Activated CD8-positive, alpha-beta T cell treated with anti-CD3 and anti-CD28 coated beads for 36 hours (primary cell): ENCODE measurements at regions not wholly inside any gene's neighbourhood (a gene's known extent, or its start where the extent isn't known, plus 50 kb on each side); places are given as distances from the start of the nearest gene placed in this dataset.
"Not testable (repeated sequence)": the region's sequence is repeated elsewhere in the genome, so short reads cannot be mapped to it uniquely, and the experiment has no call there.

Source experiments
- ATAC-seq: fragments of 200-7000 bp; cut with Tn5 transposase; one replicate; pipeline ENCODE4 v1.10.0; 2021; ENCODE audit warnings: mild to moderate bottlenecking, moderate library complexity
- CTCF ChIA-PET: fragments of 350-600 bp; sonication (Branson Sonifier 250); formaldehyde crosslinking; loops from one replicate; lab custom pipeline; 2021; ENCODE audit warnings: antibody characterized with exemption; lab: Charles Lee
- POLR2A ChIA-PET: fragments of 350-600 bp; sonication (Branson Sonifier 250); formaldehyde crosslinking; loops from one replicate; lab custom pipeline; 2021; ENCODE audit warnings: antibody characterized with exemption; lab: Charles Lee
- DNase-seq: peaks from one replicate; pipeline ENCODE4 v3.0.0-alpha.2; 2020
- H3K27ac Mint-ChIP-seq: one replicate; pipeline ENCODE4 v1.8.0; 2021; ENCODE audit warnings: mild to moderate bottlenecking, mixed read lengths
- H3K27me3 Mint-ChIP-seq: one replicate; pipeline ENCODE4 v1.8.0; 2021; ENCODE audit warnings: mixed read lengths
- H3K36me3 Mint-ChIP-seq: one replicate; pipeline ENCODE4 v1.8.0; 2021; ENCODE audit warnings: low read depth, mixed read lengths
- H3K4me1 Mint-ChIP-seq: one replicate; pipeline ENCODE4 v1.8.0; 2021; ENCODE audit warnings: low read depth, mixed read lengths
- H3K4me3 Mint-ChIP-seq: one replicate; pipeline ENCODE4 v1.8.0; 2021; ENCODE audit warnings: mild to moderate bottlenecking, moderate library complexity, mixed read lengths
- H3K9me3 Mint-ChIP-seq: one replicate; pipeline ENCODE4 v1.8.0; 2021; ENCODE audit warnings: mixed read lengths
- intact Hi-C: fragments of 100-400 bp; cut with micrococcal nuclease; formaldehyde crosslinking; loops from one replicate; pipeline ENCODE4 v1.10.0; 2022
- TF ChIP-seq, protein P1 (sequence below): fragments of 200-600 bp; IDR thresholded peaks from one replicate; pipeline ENCODE4 v1.8.0; 2022; ENCODE audit warnings: antibody characterized with exemption, mild to moderate bottlenecking

DNA sequence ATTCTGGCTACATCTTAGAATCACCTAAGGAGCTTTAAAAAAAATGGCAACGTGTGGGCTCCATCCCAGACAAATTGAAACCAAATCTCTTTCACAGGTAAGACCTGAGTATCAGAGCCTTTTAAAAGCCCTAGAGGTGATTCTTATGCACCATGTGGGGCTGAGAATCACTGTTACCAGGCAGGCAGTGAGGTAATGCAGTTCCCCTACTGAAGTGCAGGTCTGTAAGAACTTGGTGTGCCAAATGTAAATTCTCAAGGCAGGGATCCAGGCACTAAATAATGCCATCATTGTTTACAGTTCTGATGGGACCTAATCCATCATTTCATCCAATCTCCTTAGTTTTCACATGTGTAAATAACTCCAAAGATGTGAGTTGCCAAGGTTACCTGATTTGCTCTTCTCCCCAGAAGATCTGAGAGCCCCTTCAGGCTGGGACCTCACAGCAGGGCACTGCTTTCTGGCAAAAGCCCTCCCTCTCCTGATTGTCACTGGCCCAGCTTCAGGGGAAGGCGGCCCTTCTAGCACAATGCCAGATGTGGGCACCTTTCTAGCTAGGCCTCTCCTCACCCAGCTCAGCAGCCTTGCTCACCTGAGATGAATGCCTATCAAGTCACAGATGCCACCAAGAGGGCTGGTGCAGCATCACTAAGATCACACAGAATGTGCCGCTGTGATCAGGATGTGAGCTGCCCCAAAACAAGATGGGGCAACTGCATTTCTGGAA, 73.6 kb upstream of the RGPD5 start:
- ChIA-PET CTCF (no interaction called here), POLR2A (no interaction called here)
- intact Hi-C loops = no loop called here
- TF ChIP-seq, protein P1, sequence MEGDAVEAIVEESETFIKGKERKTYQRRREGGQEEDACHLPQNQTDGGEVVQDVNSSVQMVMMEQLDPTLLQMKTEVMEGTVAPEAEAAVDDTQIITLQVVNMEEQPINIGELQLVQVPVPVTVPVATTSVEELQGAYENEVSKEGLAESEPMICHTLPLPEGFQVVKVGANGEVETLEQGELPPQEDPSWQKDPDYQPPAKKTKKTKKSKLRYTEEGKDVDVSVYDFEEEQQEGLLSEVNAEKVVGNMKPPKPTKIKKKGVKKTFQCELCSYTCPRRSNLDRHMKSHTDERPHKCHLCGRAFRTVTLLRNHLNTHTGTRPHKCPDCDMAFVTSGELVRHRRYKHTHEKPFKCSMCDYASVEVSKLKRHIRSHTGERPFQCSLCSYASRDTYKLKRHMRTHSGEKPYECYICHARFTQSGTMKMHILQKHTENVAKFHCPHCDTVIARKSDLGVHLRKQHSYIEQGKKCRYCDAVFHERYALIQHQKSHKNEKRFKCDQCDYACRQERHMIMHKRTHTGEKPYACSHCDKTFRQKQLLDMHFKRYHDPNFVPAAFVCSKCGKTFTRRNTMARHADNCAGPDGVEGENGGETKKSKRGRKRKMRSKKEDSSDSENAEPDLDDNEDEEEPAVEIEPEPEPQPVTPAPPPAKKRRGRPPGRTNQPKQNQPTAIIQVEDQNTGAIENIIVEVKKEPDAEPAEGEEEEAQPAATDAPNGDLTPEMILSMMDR = no peak
- no peaks in the 10 kb centered on the region for H3K36me3 Mint-ChIP-seq
- no peak overlapping the region for H3K4me3 Mint-ChIP-seq
- H3K27me3 Mint-ChIP-seq = peaks cover 3% of the 10 kb centered on the region
- H3K4me1 Mint-ChIP-seq = no peaks in the 10 kb centered on the region
- H3K9me3 Mint-ChIP-seq = no peaks in the 10 kb centered on the region
- no peak overlapping the region for H3K27ac Mint-ChIP-seq
- no peak for DNase-seq
- ATAC-seq = no peak

DNA sequence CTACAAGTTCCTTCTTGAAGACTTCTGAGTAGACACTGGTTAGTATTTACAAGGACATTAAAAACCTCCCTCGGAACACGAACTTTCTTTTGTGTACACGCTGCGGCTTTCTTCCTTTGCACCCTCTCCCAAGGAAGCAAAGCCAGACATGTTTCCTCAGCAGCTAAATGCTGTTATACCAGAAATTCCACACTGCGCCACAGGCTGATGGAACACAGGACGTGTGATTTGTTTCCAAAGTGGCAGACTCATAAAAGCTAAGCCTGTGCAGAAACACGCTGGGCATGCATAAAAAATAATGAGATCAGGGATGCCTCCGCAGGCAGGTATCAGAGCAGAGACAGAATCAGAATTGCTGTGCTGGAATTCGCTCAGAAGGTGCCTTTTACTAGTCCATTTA, 73.0 kb upstream of the RGPD5 start:
- intact Hi-C loops = no loop called here
- POLR2A ChIA-PET = no interaction called here
- CTCF ChIA-PET = no interaction called here
- ATAC-seq (no peak), DNase-seq (no peak)
- Mint-ChIP-seq H3K4me3 (no peak overlapping the region), H3K27me3 (peaks cover 3% of the 10 kb centered on the region), H3K36me3 (no peaks in the 10 kb centered on the region), H3K9me3 (no peaks in the 10 kb centered on the region), H3K4me1 (no peaks in the 10 kb centered on the region), H3K27ac (no peak overlapping the region)
- TF ChIP-seq, protein P1 = no peak

DNA sequence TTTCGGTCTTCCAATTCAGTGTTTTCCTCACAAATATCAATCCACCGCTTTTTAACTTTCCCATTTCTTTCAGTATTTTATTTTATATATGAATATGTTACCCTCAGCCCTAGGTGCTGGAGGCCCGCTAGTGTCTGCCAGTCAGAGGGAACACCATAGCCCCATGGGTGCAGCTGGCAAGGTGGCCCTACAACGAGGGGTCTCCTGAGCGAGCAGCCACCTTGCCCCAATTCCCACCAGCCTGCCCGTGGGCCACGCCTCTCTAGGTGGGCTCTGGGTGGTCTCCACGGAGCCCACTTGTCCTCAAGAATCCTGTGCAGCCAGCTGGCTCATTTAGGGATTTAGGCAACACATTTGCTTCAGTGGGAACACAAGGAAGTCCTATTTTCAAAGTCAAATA, 72.5 kb upstream of the RGPD5 start:
- H3K27ac Mint-ChIP-seq = no peak overlapping the region
- peaks cover 6% of the 10 kb centered on the region for H3K27me3 Mint-ChIP-seq
- ATAC-seq (no peak), DNase-seq (no peak)
- H3K9me3 Mint-ChIP-seq = no peaks in the 10 kb centered on the region
- ChIA-PET CTCF (interaction anchor here (1.3 kb wide), 1 partner anchor 10 kb away, joined by 4 read pairs; no protein-coding TSS in a partner anchor), POLR2A (interaction anchor here (0.6 kb wide), 1 partner anchor 193 kb away, joined by 3 read pairs; no protein-coding TSS in a partner anchor)
- TF ChIP-seq, protein P1 = no peak
- H3K36me3 Mint-ChIP-seq = no peaks in the 10 kb centered on the region
- intact Hi-C loops = no loop called here
- H3K4me1 Mint-ChIP-seq = no peaks in the 10 kb centered on the region
- H3K4me3 Mint-ChIP-seq = no peak overlapping the region

DNA sequence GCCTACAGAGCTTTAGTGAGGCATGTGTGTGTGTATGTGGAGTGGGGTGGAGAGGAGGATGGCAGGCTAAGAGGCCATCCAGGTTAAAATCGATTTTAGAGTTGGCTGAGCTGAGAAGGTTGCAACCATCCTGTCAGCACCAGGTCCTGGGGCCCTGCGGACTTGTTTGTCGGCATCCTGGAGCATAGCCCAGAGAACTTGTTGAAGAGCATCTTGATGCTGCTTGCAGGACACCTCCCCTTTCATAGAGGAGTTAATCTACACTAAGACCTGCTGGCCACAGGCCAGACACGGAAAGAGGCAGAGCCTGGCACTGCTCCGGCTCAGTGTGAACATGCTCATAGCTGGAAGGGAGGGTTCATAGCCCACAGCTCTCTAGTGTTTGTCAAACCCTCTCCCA, 72.1 kb upstream of the RGPD5 start:
- CTCF ChIA-PET = interaction anchor here (1.0 to 1.3 kb wide), 2 partner anchors 9 to 176 kb away, joined by 3 to 4 read pairs; no protein-coding TSS in a partner anchor
- no peak for DNase-seq
- ATAC-seq = no peak
- Mint-ChIP-seq H3K9me3 (no peaks in the 10 kb centered on the region), H3K4me3 (no peak overlapping the region), H3K27ac (no peak overlapping the region), H3K36me3 (no peaks in the 10 kb centered on the region), H3K4me1 (no peaks in the 10 kb centered on the region), H3K27me3 (peaks cover 7% of the 10 kb centered on the region)
- intact Hi-C loops = no loop called here
- TF ChIP-seq, protein P1 = no peak
- POLR2A ChIA-PET = interaction anchor here (0.6 kb wide), 1 partner anchor 194 kb away, joined by 3 read pairs; no protein-coding TSS in a partner anchor

DNA sequence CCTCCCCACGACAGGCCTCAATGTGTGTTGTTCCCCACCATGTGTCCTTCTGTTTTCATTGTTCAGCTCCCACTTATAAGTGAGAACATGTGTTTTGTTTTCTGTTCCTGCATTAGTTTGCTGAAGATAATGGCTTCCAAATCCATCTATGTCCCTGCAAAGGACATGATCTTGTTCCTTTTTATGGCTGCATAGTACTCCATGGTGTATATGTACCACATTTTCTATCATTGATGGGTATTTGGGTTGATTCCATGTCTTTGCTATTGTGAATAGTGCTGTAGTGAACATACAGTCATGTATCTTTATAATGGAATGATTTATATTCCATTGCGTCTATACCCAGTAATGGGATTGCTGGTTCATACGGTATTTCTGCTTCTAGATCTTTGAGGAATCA, 71.5 kb upstream of the RGPD5 start:
- H3K4me3 Mint-ChIP-seq, H3K4me1 Mint-ChIP-seq, ATAC-seq, intact Hi-C loops, H3K9me3 Mint-ChIP-seq, DNase-seq, H3K36me3 Mint-ChIP-seq, H3K27ac Mint-ChIP-seq, POLR2A ChIA-PET: not testable (repeated sequence)
- peaks cover 12% of the 10 kb centered on the region for H3K27me3 Mint-ChIP-seq
- CTCF ChIA-PET = interaction anchor here (1.0 to 1.3 kb wide), 2 partner anchors 9 to 176 kb away, joined by 3 to 4 read pairs; no protein-coding TSS in a partner anchor

DNA sequence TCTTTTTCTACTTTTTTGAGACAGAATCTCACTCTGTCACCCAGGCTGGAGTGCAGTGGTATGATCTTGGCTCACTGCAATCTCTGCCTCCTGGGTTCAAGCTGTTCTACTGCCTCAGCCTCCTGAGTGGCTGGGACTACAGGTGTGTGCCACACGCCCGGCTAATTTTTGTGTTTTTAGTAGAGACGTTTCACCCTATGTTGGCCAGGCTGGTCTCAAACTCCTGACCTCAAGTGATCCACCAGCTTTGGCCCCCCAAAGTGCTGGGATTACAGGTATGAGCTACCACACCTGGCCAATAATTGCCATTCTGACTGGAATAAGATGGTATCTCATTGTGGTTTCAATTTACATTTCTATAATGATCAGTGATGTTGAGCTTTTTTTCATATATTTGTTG, 71.0 kb upstream of the RGPD5 start:
- POLR2A ChIA-PET, H3K9me3 Mint-ChIP-seq, H3K27ac Mint-ChIP-seq, DNase-seq, H3K4me3 Mint-ChIP-seq, intact Hi-C loops, H3K4me1 Mint-ChIP-seq, ATAC-seq, H3K36me3 Mint-ChIP-seq: not testable (repeated sequence)
- peaks cover 17% of the 10 kb centered on the region for H3K27me3 Mint-ChIP-seq
- CTCF ChIA-PET = interaction anchor here (1.0 to 1.3 kb wide), 2 partner anchors 8 to 177 kb away, joined by 3 to 4 read pairs; no protein-coding TSS in a partner anchor
